ENCODE measurements at regions not wholly inside any gene's neighbourhood (a gene's known extent, or its start where the extent isn't known, plus 50 kb on each side); places are given as distances from the start of the nearest gene placed in this dataset.

GRCh38 chr5:23755906-23756305 is 248.5 kb downstream of the PRDM9 start:
- TF ChIP-seq CEBPB (IDR thresholded peaks at IDR 0.05) (no peak), TEAD4 (IDR thresholded peaks at IDR 0.05) (no peak), RAD21 (IDR thresholded peaks at IDR 0.05; ENCODE audit: low read depth) (no peak), YY1 (IDR thresholded peaks at IDR 0.05; ENCODE audit: low read depth) (no peak)

GRCh38 chr5:23756779-23757178 is 249.4 kb downstream of the PRDM9 start:
- TF ChIP-seq TAF1 (IDR thresholded peaks at IDR 0.05; ENCODE audit: low read depth) (no peak), MAX (IDR thresholded peaks at IDR 0.05) (no peak), CEBPB (IDR thresholded peaks at IDR 0.05) (no peak), FOXM1 (IDR thresholded peaks at IDR 0.05; ENCODE audit: borderline replicate concordance, low read depth) (no peak), NFIC (IDR thresholded peaks at IDR 0.05) (no peak), EP300 (IDR thresholded peaks at IDR 0.05; ENCODE audit: borderline replicate concordance) (no peak), TEAD4 (IDR thresholded peaks at IDR 0.05) (no peak), REST (IDR thresholded peaks at IDR 0.05; ENCODE audit: low read depth) (no peak), USF1 (IDR thresholded peaks at IDR 0.05) (no peak)

GRCh38 chr5:23763170-23763569 is 255.8 kb downstream of the PRDM9 start:
- no peak for TF ChIP-seq YY1 (IDR thresholded peaks at IDR 0.05; ENCODE audit: low read depth)
- TF ChIP-seq REST (IDR thresholded peaks at IDR 0.05; ENCODE audit: low read depth) = no peak
- TF ChIP-seq EP300 (IDR thresholded peaks at IDR 0.05; ENCODE audit: borderline replicate concordance) = no peak
- no peak for TF ChIP-seq FOXM1 (IDR thresholded peaks at IDR 0.05; ENCODE audit: borderline replicate concordance, low read depth)

- TF ChIP-seq CEBPB (IDR thresholded peaks at IDR 0.05) (no peak), NFIC (IDR thresholded peaks at IDR 0.05) (no peak), TEAD4 (IDR thresholded peaks at IDR 0.05) (no peak), YY1 (IDR thresholded peaks at IDR 0.05; ENCODE audit: low read depth) (no peak), USF1 (IDR thresholded peaks at IDR 0.05) (no peak), TAF1 (IDR thresholded peaks at IDR 0.05; ENCODE audit: low read depth) (no peak), TCF12 (IDR thresholded peaks at IDR 0.05; ENCODE audit: low read depth) (no peak), EGR1 (IDR thresholded peaks at IDR 0.05) (no peak), CREB1 (IDR thresholded peaks at IDR 0.05; ENCODE audit: low read depth) (no peak), FOXM1 (IDR thresholded peaks at IDR 0.05; ENCODE audit: borderline replicate concordance, low read depth) (no peak), REST (IDR thresholded peaks at IDR 0.05; ENCODE audit: low read depth) (no peak)
Measured at GRCh38 chr5:23776684-23777083, 269.3 kb downstream of the PRDM9 start.

- TF ChIP-seq RAD21 (IDR thresholded peaks at IDR 0.05; ENCODE audit: low read depth) = peak; percentile 22; the same call in 1 of the 2 replicates
Measured at GRCh38 chr5:23800307-23800706, 292.9 kb downstream of the PRDM9 start.

- peak; percentile 67 for TF ChIP-seq RAD21 (IDR thresholded peaks at IDR 0.05; ENCODE audit: low read depth)
- no peak for TF ChIP-seq TEAD4 (IDR thresholded peaks at IDR 0.05)
- no peak for TF ChIP-seq CREB1 (IDR thresholded peaks at IDR 0.05; ENCODE audit: low read depth)
Measured at GRCh38 chr5:23820765-23821471, 313.5 kb downstream of the PRDM9 start.
